ENCODE measurements at regions not wholly inside any gene's neighbourhood (a gene's known extent, or its start where the extent isn't known, plus 50 kb on each side); places are given as distances from the start of the nearest gene placed in this dataset.

DNA sequence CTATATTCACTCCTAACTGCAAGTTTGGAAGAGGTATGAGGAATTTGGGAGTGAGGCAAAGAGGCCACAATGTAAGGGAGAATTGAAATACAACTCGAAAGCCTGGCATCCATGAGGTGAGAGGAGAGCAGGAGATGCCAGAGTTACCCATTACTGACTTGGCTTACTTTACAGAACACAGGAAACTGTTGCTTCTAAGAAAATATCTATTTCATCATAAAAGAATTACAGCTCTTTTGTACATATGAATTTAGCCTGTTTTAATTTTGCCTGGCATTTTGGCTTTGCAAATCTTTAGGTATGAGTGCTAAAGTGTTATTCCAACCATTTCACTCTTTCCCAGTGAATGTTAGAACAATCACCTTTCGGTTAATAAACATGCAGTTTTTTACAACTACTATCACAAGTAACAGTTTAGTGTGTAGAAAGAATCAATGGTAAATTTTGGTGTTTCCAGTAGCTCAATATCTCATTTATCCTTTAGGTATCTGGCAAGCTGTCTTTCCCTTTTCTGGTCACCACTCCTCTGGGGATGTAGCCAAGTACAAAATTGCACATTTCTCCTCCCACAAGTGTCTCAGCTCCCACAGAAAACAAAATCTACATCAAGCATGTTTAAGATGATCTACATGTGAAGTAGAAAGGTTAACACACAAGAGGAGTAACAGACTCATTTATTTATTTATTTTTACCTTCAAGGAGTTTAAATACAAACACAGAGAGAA lies 196.6 kb upstream of the DCN start:
- no peak overlapping the region for H3K4me3 ChIP-seq (ENCODE audit: low read depth, low read length)
- TF ChIP-seq, protein P1, sequence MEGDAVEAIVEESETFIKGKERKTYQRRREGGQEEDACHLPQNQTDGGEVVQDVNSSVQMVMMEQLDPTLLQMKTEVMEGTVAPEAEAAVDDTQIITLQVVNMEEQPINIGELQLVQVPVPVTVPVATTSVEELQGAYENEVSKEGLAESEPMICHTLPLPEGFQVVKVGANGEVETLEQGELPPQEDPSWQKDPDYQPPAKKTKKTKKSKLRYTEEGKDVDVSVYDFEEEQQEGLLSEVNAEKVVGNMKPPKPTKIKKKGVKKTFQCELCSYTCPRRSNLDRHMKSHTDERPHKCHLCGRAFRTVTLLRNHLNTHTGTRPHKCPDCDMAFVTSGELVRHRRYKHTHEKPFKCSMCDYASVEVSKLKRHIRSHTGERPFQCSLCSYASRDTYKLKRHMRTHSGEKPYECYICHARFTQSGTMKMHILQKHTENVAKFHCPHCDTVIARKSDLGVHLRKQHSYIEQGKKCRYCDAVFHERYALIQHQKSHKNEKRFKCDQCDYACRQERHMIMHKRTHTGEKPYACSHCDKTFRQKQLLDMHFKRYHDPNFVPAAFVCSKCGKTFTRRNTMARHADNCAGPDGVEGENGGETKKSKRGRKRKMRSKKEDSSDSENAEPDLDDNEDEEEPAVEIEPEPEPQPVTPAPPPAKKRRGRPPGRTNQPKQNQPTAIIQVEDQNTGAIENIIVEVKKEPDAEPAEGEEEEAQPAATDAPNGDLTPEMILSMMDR (IDR thresholded peaks at IDR 0.05; ENCODE audit: insufficient read depth, low read depth, low read length, missing control alignments): no peak
- DNase-seq (ENCODE audit: low read depth): no peak

DNA sequence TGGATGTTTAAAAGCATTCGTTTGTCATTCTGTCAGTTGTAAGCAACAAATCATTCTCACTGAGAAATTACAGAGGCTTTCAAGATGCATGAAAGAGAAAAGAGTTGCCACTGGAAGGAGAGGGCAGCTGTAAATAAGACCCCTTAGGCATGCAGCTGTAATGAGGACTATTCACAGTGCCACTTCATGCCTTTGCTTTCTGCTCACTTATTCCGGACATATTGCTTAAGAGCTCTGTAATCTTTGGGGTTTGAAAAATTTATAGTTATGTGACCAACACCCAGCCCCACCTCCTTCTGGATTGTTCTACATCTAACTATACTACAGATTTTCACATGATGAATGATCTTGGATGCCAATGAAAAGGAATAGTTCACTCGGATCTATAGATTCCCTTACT lies 194.8 kb upstream of the DCN start:
- no peak for DNase-seq (ENCODE audit: low read depth)
- H3K4me3 ChIP-seq (ENCODE audit: low read depth, low read length): no peak overlapping the region
- TF ChIP-seq, protein P1 (IDR thresholded peaks at IDR 0.05; ENCODE audit: insufficient read depth, low read depth, low read length, missing control alignments): no peak

DNA sequence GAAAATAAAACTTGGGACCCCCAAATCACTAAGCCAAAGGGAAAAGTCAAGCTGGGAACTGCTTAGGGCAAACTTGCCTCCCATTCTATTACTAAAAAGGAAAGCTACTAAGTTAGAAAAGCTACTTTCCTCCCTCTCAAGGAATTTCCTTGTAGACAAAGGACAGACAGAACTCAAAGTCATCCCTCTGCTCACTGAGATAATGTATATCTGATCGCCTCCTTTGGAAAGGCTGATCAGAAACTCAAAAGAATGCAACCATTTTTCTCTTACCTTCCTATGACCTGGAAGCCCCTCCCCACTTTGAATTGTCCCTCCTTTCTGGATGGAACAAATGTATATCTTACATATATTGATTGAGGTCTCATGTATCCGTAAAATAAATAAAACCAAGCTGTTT lies 190.5 kb upstream of the DCN start:
- DNase-seq (ENCODE audit: low read depth): no peak
- TF ChIP-seq, protein P1 (IDR thresholded peaks at IDR 0.05; ENCODE audit: insufficient read depth, low read depth, low read length, missing control alignments): no peak
- no peak overlapping the region for H3K4me3 ChIP-seq (ENCODE audit: low read depth, low read length)

DNA sequence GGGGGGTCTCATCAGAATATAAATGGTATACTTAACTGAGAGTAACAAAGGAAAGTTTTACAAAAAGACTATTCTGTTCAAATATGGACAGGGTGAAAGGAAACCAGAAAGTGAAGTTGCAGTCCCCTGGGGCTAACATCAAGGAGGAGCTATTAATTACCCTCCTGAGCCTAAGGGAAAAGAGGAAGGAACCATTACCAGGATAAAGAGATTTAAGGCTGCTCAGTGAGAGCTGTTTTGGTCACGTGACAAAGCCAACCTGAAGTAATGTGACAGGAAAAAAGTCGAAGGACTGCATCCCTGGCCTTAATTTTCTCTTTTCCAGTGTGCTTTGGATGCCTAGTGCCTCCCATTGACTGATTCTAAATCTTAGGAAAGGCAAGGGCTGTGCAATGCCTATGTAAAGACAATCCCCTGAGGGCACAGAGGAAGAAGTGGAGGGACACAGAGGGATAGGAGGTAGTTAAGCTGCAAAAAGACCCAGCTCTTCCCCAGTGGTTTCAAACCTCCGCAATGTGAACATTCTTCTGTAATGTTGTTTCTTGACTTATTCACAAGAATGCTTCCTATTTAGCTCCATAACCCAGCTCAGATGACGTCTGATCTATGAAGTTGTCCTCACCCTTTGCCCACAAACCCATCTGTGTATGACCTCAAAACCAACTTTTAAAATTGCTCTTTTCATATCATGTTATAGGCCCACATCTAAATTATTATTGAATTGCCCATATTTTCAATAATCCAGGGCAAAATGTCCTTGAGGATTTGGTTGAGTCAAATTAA lies 187.7 kb upstream of the DCN start:
- DNase-seq (ENCODE audit: low read depth): no peak
- H3K4me3 ChIP-seq (ENCODE audit: low read depth, low read length): no peak overlapping the region
- TF ChIP-seq, protein P1 (IDR thresholded peaks at IDR 0.05; ENCODE audit: insufficient read depth, low read depth, low read length, missing control alignments): no peak

DNA sequence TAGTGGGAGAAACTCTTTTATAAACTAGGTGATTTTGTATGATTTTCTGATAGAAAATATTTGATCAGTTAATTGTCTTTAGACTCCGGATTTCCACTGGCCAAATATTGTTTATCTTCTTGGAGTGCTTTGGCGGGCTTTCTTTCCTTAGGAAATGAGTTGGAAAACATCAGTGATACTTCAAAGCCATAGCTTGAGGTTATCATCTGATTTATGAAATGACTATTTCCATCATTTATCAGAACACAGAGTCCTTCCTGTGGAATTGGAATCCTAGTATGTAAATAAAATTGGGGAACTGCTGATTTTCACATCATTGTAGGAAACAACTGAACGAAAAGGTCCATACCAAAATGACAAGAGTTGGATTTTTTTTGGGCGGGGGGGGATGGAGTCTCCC lies 186.0 kb upstream of the DCN start:
- no peak for DNase-seq (ENCODE audit: low read depth)
- H3K4me3 ChIP-seq (ENCODE audit: low read depth, low read length): no peak overlapping the region
- TF ChIP-seq, protein P1 (IDR thresholded peaks at IDR 0.05; ENCODE audit: insufficient read depth, low read depth, low read length, missing control alignments): no peak

DNA sequence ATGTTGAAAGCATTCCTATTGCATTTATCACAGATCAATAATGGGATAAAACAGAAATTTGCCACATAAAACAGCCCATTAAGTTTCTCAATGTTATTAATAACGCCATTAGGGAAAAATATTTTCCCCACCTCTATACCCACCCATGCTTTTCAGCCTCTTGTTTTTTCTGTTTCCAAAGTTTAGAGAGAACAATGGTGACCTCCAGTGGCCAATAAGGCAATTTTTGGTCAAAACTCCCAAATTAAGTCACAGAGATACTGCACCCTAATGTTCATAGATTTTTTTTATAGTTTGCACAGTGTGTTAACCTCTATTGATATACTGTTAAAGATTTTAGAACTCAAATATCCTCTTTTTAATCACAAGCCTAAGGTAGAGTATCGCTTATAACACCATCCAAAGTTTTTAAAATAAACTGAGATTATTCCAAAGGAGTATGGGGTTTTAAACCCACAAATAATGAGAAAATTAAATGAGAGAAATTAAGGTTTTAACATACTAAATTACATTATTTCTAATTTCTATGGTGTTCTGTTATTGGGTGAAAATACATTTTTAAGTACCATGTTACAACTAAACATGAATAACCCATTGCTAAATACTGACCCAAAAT lies 184.7 kb upstream of the DCN start:
- TF ChIP-seq, protein P1 (IDR thresholded peaks at IDR 0.05; ENCODE audit: insufficient read depth, low read depth, low read length, missing control alignments): peak; percentile 29
- DNase-seq (ENCODE audit: low read depth): peak; percentile 13
- H3K4me3 ChIP-seq (ENCODE audit: low read depth, low read length): no peak overlapping the region
